Endothelial cell of umbilical vein (primary cell): ENCODE measurements at regions not wholly inside any gene's neighbourhood (a gene's known extent, or its start where the extent isn't known, plus 50 kb on each side); places are given as distances from the start of the nearest gene placed in this dataset.

ENCODE experiments used
- BruUV-seq: library from RNA; stranded (reverse); fragments of 400-500 nt; replicated peaks from 2 replicates; lab custom pipeline; 2021; lab: Mats Ljungman, UMichigan
- CTCF ChIA-PET: fragments of 300-600, 350-600 bp; sonication (Branson Sonifier 250); formaldehyde crosslinking; loops from one replicate; lab custom pipeline; 2021; ENCODE audit warnings: antibody characterized with exemption, inconsistent platforms; lab: Charles Lee
- POLR2A ChIA-PET: fragments of 300-600, 350-600 bp; sonication (Branson Sonifier 250); formaldehyde crosslinking; loops from one replicate; lab custom pipeline; 2021; ENCODE audit warnings: antibody characterized with exemption, inconsistent platforms; lab: Charles Lee
- DNase-seq: peaks from one replicate; pipeline ENCODE4 v3.0.0-alpha.2; 2011; ENCODE audit warnings: low read depth, low spot score
- FAIRE-seq: peaks from 2 replicates; lab custom pipeline; 2011; peaks lifted over from hg19 to GRCh38; lab: Jason Lieb, UNC
- H2AFZ ChIP-seq: 2 replicates; pipeline ENCODE4 v1.6.0; 2012; ENCODE audit warnings: low read depth, low read length, control low read depth, inconsistent platforms
- H3K27ac ChIP-seq: 2 replicates; pipeline ENCODE4 v1.5.1; 2011; ENCODE audit warnings: low read depth, mild to moderate bottlenecking, control low read depth, low read length, moderate library complexity; ENCODE audit not compliant: insufficient read depth
- H3K27me3 ChIP-seq, 2 experiments: 2 replicates each; pipeline versions ENCODE4 v1.6.0 to v1.6.1; 2011; ENCODE audit warnings: low read length in 2 of 2, mixed read lengths in 1 of 2; ENCODE audit not compliant: control insufficient read depth in 2 of 2, insufficient read depth in 2 of 2
- H3K36me3 ChIP-seq, 2 experiments: 2 replicates in 1 of 2; 3 replicates in 1 of 2; pipeline ENCODE4 v1.5.1; 2011; ENCODE audit warnings: low read length in 2 of 2, mild to moderate bottlenecking in 1 of 2, moderate library complexity in 1 of 2; ENCODE audit not compliant: control insufficient read depth in 2 of 2, insufficient read depth in 2 of 2; ENCODE audit errors: extremely low read depth in 1 of 2
- H3K4me1 ChIP-seq: 3 replicates; pipeline ENCODE4 v1.5.1; 2011; ENCODE audit warnings: mild to moderate bottlenecking, low read length; ENCODE audit not compliant: control insufficient read depth, insufficient read depth; ENCODE audit errors: extremely low read depth
- H3K4me2 ChIP-seq: 2 replicates; pipeline ENCODE4 v1.6.1; 2011; ENCODE audit warnings: low read length, control low read depth, mixed read lengths; ENCODE audit not compliant: insufficient read depth
- H3K4me3 ChIP-seq, 3 experiments: fragments of 200-600 bp in 1 of 3; sonication (generic), shearing (Covaris generic) in 1 of 3; replicated peaks in 1 of 3; 2 replicates each; pipeline ENCODE4 v1.5.1; 2011 to 2016; ENCODE audit warnings: control low read depth in 3 of 3, low read length in 3 of 3, mild to moderate bottlenecking in 2 of 3, inconsistent platforms in 1 of 3, low read depth in 1 of 3, moderate library complexity in 1 of 3; ENCODE audit not compliant: insufficient read depth in 1 of 3
- H3K79me2 ChIP-seq: 2 replicates; pipeline ENCODE4 v1.6.0; 2012; ENCODE audit warnings: low read length, inconsistent platforms; ENCODE audit not compliant: control insufficient read depth, insufficient read depth
- H3K9ac ChIP-seq: replicated peaks from 2 replicates; pipeline ENCODE3; 2011; ENCODE audit warnings: low read length, control low read depth; ENCODE audit not compliant: insufficient read depth; ENCODE audit errors: extremely low read depth
- H3K9me1 ChIP-seq: replicated peaks from 3 replicates; pipeline ENCODE4 v1.6.0; 2011; ENCODE audit warnings: mild to moderate bottlenecking, low read length; ENCODE audit not compliant: control insufficient read depth, insufficient read depth; ENCODE audit errors: extremely low read depth
- H3K9me3 ChIP-seq: replicated peaks from 2 replicates; pipeline ENCODE4 v1.5.1; 2012; ENCODE audit warnings: low read length, inconsistent platforms; ENCODE audit not compliant: control insufficient read depth, insufficient read depth
- H4K20me1 ChIP-seq: replicated peaks from 2 replicates; pipeline ENCODE3; 2011; ENCODE audit warnings: mild to moderate bottlenecking, low read length; ENCODE audit not compliant: control insufficient read depth, insufficient read depth; ENCODE audit errors: extremely low read depth
- CTCF ChIP-seq, 2 donors: IDR thresholded peaks; 1 replicate in 1 of 2; 2 replicates in 1 of 2; pipeline ENCODE4 v1.5.1; 2011; ENCODE audit warnings: low read length in 2 of 2, mild to moderate bottlenecking in 2 of 2, moderate library complexity in 2 of 2, control low read depth in 1 of 2, inconsistent platforms in 1 of 2, low read depth in 1 of 2; ENCODE audit not compliant: insufficient read depth in 1 of 2; ENCODE audit errors: extremely low read depth in 1 of 2
- EZH2 ChIP-seq: IDR thresholded peaks from 2 replicates; pipeline ENCODE4 v1.6.1; 2012; ENCODE audit warnings: borderline replicate concordance, low read depth, mild to moderate bottlenecking, moderate library complexity, low read length, inconsistent platforms; ENCODE audit not compliant: severe bottlenecking
- FOS ChIP-seq: IDR thresholded peaks from 2 replicates; pipeline ENCODE4 v1.6.1; 2011; ENCODE audit warnings: mild to moderate bottlenecking, low read length, moderate library complexity, borderline replicate concordance; ENCODE audit not compliant: insufficient read depth
- GATA2 ChIP-seq: IDR thresholded peaks from 2 replicates; pipeline ENCODE4 v1.7.0; 2011; ENCODE audit warnings: low read depth, mild to moderate bottlenecking, moderate library complexity, mixed read lengths, low read length; ENCODE audit not compliant: insufficient read length, insufficient read depth
- JUN ChIP-seq: IDR thresholded peaks from 2 replicates; pipeline ENCODE4 v1.6.1; 2011; ENCODE audit warnings: borderline replicate concordance, low read depth; ENCODE audit not compliant: insufficient read length, insufficient read depth
- MAX ChIP-seq: IDR thresholded peaks from 2 replicates; pipeline ENCODE4 v1.6.1; 2011; ENCODE audit not compliant: insufficient read depth, insufficient read length
- MYC ChIP-seq: IDR thresholded peaks from one replicate; pipeline ENCODE4 v1.6.1; 2011; ENCODE audit warnings: mild to moderate bottlenecking, low read depth, low read length
- POLR2A ChIP-seq: IDR thresholded peaks from 2 replicates; pipeline ENCODE4 v1.6.1; 2012; ENCODE audit warnings: low read depth, mild to moderate bottlenecking, control low read depth, low read length
- POLR2AphosphoS5 ChIP-seq: IDR thresholded peaks from 2 replicates; pipeline ENCODE4 v1.6.1; 2012; ENCODE audit warnings: low read depth, mild to moderate bottlenecking, control low read depth, low read length, moderate library complexity; ENCODE audit not compliant: insufficient read depth
- dilution Hi-C: fragments of 300-500 bp; cut with MboI; formaldehyde crosslinking; loops from one replicate; pipeline ENCODE4 v1.15.0; 2019; ENCODE audit warnings: low sequenced_read_pairs; ENCODE audit not compliant: extremely low pct_ligation_motif_present
- intact Hi-C: fragments of 100-400 bp; cut with micrococcal nuclease; formaldehyde crosslinking; loops from one replicate; pipeline ENCODE4 v1.10.0; 2022

GRCh38 chr5:42943931-42944631, 96.0 kb downstream of the ANXA2R start:
- H3K27ac ChIP-seq: no peak overlapping the region
- H3K4me2 ChIP-seq: no peak overlapping the region

More at GRCh38 chr5:42943931-42944631, 96.0 kb downstream of the ANXA2R start:
- no peaks in the 10 kb centered on the region for H4K20me1 ChIP-seq
- dilution Hi-C loops: no loop called here
- H3K4me3 ChIP-seq: no peak overlapping the region
- peaks cover 17% of the 10 kb centered on the region for H3K4me1 ChIP-seq
- H3K36me3 ChIP-seq: no peaks in the 10 kb centered on the region
- H3K9me3 ChIP-seq: no peaks in the 10 kb centered on the region
- FAIRE-seq (no peak), DNase-seq (no peak)
- H3K79me2 ChIP-seq: no peaks in the 10 kb centered on the region
- H3K27me3 ChIP-seq: no peaks in the 10 kb centered on the region
- TF ChIP-seq POLR2A: no peak
- TF ChIP-seq GATA2: no peak
- TF ChIP-seq MYC: no peak
- no peak for TF ChIP-seq MAX
- TF ChIP-seq JUN: no peak
- no peak for TF ChIP-seq POLR2AphosphoS5
- no peak for TF ChIP-seq FOS
- no peak for TF ChIP-seq EZH2
- no peak for TF ChIP-seq CTCF (IDR thresholded peaks at IDR 0.05; ENCODE audit: extremely low read depth in 1 of 2, insufficient read depth in 1 of 2, low read depth in 1 of 2, low read length in 2 of 2)
- no TSS peak for BruUV-seq
- no peaks in the 10 kb centered on the region for H3K9me1 ChIP-seq
- intact Hi-C loops: loop anchor here (2.0 kb wide), 1 partner anchor 13 kb away; no protein-coding TSS in a partner anchor
- ChIA-PET CTCF (interaction anchor here (1.4 kb wide), 1 partner anchor 32 kb away, joined by 4 read pairs; no protein-coding TSS in a partner anchor), POLR2A (no interaction called here)
- H3K9ac ChIP-seq: no peak overlapping the region
- no peak overlapping the region for H2AFZ ChIP-seq
